ENCODE measurements at regions not wholly inside any gene's neighbourhood (a gene's known extent, or its start where the extent isn't known, plus 50 kb on each side); places are given as distances from the start of the nearest gene placed in this dataset.

DNA sequence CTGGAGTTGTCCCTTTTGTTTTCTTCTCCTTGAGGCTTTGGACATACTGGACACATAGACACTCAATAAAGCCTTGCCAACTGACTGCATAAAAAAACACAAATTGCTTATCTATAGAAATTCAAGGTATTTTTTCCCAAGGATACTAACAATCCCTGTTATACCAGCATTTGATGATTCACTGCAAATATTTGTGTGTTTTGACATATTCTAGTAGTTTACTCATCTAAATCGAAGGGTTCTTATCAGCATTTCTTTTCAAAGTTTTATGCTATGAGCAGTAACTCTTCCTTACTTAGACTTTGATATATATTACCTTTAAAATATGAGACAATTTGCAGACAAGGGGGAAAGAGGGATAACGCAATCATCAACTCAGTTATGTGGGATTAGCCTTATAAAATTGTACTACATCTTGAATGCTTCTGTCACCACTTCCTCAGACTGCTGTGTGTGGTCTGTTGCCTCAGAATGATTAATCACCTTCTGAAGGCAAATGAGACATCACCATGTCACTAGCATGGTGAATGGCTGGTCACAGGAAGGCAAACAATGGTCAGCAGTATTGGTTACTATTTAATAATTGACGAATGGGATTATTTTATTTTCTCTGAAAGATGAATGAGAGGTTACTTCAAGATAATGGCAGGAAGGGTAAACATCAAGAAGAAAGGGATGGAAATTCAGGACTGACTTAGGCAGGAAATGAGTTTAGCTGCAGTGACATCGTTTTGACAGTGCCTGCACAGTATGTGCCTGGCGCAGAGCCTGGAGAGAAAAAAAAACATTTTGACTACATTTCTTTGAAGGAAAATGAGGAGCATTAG lies 544.3 kb upstream of the CNKSR2 start:
- no peak for TF ChIP-seq JUND (IDR thresholded peaks at IDR 0.05; ENCODE audit: low read depth)
- no peak for DNase-seq (ENCODE audit: low read depth in 1 of 2, low spot score in 1 of 2)
- in situ Hi-C loops (cut with HindIII; ENCODE audit: low pct_unique_long_range_greater_than_20kb, low sequenced_read_pairs) = no loop called here

DNA sequence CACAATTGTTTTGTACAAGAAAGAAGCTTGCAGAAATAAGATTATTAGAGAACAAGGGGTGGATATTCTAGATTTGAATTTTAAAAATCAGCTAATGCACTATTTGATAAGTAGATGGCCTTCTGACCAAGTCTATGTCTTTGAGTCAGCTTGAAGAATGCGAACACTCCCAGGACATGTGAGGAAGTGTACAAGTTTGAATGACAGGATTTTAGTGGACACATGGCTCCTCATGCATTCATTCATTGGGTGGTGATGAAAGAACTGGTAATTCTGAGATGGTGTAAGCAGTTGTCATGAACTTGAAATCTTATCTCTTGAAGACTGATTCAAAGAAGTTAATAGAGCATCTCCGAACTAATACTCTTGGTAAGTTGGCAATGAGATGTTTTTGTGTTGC lies 548.2 kb upstream of the CNKSR2 start:
- DNase-seq (ENCODE audit: low read depth in 1 of 2, low spot score in 1 of 2) = no peak
- TF ChIP-seq JUND (IDR thresholded peaks at IDR 0.05; ENCODE audit: low read depth) = no peak
- in situ Hi-C loops (cut with HindIII; ENCODE audit: low pct_unique_long_range_greater_than_20kb, low sequenced_read_pairs) = no loop called here

DNA sequence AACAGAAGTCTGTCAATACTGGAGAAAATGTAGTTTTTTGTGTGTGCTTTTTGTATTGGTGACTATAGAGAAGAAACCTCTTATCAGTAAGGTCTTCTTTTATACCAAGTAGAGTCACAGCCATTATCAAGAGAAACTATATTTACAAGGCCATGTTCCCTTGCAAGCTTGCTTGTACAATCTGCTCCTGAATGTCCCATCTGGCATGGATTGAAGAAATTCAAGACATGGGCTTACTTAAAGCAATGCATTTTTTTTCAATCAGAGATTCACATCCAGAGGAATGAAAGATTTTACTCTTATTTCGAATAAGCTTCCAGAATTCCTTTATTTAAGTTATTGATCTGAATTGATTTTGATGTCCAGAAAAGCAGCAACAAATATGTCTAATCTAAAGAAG lies 537.3 kb upstream of the RPS6KA3 start:
- in situ Hi-C loops (cut with HindIII; ENCODE audit: low pct_unique_long_range_greater_than_20kb, low sequenced_read_pairs) = no loop called here
- TF ChIP-seq JUND (IDR thresholded peaks at IDR 0.05; ENCODE audit: low read depth) = no peak
- no peak for DNase-seq (ENCODE audit: low read depth in 1 of 2, low spot score in 1 of 2)

DNA sequence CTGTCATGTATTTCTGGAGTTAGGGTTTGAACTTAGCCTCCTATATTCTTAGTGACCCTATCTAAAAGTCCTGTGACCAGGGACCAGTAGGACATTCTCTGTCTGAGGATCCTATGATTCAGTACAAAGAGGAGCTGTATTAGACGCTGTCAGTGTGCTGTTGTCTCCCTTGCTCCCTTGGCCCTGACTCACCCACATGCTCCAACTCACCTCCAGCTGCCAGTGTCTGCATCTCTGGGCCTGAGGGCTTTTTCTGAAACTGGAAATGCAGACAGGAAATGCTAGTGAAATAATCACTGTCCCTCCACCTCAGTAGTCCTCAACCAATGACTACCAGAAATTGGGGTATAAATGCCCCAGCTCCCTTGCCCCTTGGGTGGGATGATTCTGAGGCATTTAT lies 535.3 kb upstream of the RPS6KA3 start:
- DNase-seq (ENCODE audit: low read depth in 1 of 2, low spot score in 1 of 2) = no peak
- TF ChIP-seq JUND (IDR thresholded peaks at IDR 0.05; ENCODE audit: low read depth) = no peak
- in situ Hi-C loops (cut with HindIII; ENCODE audit: low pct_unique_long_range_greater_than_20kb, low sequenced_read_pairs) = no loop called here

DNA sequence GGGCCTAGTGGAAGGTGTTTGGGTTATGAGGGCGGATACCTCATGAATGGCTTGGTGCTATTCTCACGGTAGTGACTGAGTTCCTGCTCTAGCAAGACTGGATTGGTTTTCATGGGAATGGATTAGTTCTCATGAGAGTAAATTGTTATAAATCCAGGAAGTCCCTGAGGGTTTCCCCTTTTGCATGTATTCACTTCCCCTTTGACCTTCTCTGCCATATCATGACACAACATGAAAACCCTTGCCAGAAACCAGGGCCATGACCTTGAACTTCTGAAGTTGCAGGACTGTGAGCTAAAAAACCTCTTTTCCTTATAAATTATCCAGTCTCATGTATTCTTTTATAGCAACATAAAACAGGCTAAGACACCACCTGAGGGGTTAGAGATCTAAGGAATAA lies 529.7 kb upstream of the RPS6KA3 start:
- in situ Hi-C loops (cut with HindIII; ENCODE audit: low pct_unique_long_range_greater_than_20kb, low sequenced_read_pairs) = no loop called here
- no peak for TF ChIP-seq JUND (IDR thresholded peaks at IDR 0.05; ENCODE audit: low read depth)
- DNase-seq (ENCODE audit: low read depth in 1 of 2, low spot score in 1 of 2) = no peak

DNA sequence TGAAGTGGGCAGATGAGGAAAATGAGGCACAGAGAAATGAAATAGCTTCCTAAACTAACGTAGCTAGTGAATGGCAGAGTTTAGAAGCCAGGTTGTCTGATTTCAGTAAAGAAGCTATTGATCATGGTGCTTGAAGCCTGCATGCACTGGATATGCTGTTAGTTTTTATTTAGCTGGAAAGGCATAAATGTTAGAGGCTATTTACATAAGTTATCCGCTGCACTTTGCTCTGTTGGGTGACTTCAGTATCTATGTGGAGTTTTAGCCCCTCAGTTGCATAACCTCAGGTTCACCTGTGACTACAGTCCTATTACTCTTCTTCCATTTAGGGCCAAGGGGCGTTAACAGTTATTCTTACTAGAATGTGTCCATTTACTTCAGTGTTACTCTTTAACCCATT lies 522.4 kb upstream of the RPS6KA3 start:
- no peak for TF ChIP-seq JUND (IDR thresholded peaks at IDR 0.05; ENCODE audit: low read depth)
- no peak for DNase-seq (ENCODE audit: low read depth in 1 of 2, low spot score in 1 of 2)
- in situ Hi-C loops (cut with HindIII; ENCODE audit: low pct_unique_long_range_greater_than_20kb, low sequenced_read_pairs) = no loop called here

DNA sequence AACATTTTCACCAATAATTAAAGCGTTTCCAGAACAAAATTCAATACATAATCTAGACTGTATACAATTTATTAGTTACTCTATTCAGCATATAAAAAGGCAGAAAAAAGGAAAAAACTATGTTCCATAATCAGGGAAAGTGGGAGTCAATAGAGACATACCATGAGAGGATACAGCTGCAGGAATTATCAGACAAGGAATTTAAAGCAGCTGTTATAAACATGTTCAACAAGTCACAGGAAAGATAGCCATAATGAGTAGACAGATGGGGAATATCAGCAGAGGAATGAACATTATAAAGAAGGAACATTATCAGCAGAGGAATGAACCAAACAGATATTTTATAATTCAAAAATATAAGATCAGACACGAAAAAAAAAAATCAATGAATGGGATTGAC lies 500.6 kb upstream of the RPS6KA3 start:
- DNase-seq (ENCODE audit: low read depth in 1 of 2, low spot score in 1 of 2) = no peak
- no peak for TF ChIP-seq JUND (IDR thresholded peaks at IDR 0.05; ENCODE audit: low read depth)
- in situ Hi-C loops (cut with HindIII; ENCODE audit: low pct_unique_long_range_greater_than_20kb, low sequenced_read_pairs) = no loop called here

DNA sequence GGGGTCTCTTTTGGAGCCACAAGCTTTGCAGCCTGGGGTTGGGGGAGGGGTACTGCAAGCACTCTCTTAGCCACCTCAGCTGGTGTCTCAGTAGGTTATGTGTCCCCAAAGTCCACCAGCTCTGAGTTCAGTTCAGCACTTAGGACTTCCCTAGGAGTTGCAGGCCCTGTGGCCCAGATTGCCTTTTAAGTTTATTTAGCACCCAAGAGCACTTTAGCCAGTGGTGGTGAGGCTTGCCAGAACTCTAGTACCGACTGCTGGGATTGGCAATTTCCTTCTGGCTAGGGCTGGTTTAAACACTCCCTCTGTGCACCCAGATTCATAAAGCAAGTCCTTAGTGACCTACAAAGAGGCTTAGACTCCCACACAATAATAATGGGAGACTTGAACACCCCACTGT lies 489.9 kb upstream of the RPS6KA3 start:
- no peak for TF ChIP-seq JUND (IDR thresholded peaks at IDR 0.05; ENCODE audit: low read depth)
- in situ Hi-C loops (cut with HindIII; ENCODE audit: low pct_unique_long_range_greater_than_20kb, low sequenced_read_pairs) = no loop called here
- no peak for DNase-seq (ENCODE audit: low read depth in 1 of 2, low spot score in 1 of 2)

DNA sequence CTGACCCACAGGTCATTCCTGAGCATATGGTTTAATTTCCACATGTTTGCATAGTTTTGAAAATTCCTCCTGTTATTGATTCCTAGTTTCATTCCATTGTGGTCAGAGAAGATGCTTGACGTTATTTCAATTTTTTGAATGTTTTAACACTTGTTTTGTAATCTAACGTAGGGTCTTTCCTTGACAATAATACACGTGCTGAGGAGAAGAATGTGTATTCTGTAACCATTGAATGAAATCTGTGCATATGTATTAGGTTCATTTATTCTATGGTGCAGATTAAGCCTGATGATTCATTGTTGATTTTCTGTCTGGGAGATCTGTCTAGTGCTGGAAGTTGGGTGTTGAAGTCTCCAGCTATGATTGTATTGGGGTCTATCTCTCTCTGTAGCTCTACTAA lies 486.4 kb upstream of the RPS6KA3 start:
- in situ Hi-C loops (cut with HindIII; ENCODE audit: low pct_unique_long_range_greater_than_20kb, low sequenced_read_pairs) = no loop called here
- no peak for DNase-seq (ENCODE audit: low read depth in 1 of 2, low spot score in 1 of 2)
- no peak for TF ChIP-seq JUND (IDR thresholded peaks at IDR 0.05; ENCODE audit: low read depth)

DNA sequence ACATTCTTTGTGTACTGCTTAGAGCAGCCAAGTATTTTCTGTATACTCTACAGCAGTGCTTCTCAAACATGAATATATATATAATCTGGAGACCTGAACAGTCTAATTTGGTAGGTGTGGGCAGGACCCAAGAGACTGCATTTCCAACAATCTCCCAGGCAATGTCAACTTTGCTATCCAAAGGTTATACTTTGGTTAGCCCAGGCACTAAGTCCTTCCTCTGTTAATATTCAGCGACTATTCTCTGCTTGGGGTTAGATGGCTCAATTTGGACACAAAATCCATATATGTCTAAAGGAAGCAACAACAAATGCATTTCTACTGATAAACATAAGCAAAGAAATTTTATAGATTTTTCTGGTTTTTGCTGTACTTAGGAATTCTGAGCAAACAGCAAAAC lies 480.0 kb upstream of the RPS6KA3 start:
- no peak for TF ChIP-seq JUND (IDR thresholded peaks at IDR 0.05; ENCODE audit: low read depth)
- no peak for DNase-seq (ENCODE audit: low read depth in 1 of 2, low spot score in 1 of 2)
- in situ Hi-C loops (cut with HindIII; ENCODE audit: low pct_unique_long_range_greater_than_20kb, low sequenced_read_pairs) = no loop called here

DNA sequence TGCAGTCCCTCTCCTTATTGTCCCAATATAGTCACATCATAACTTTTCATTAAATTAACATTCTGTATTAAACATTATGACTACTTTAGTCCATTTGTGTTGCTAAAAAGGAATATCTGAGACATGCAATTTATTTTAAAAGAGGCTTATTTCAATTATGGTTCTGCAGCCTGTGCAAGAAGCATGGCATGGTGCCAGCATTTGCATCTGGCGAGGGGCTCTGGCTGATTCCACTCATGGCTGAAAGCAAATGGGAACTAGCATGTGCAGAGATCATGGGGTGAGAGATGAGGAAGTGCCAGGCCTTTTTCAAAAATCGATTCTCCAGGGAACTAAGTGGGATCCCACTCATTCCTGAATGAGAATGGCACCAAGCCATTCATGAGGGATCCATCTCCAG lies 476.3 kb upstream of the RPS6KA3 start:
- in situ Hi-C loops (cut with HindIII; ENCODE audit: low pct_unique_long_range_greater_than_20kb, low sequenced_read_pairs) = no loop called here
- no peak for DNase-seq (ENCODE audit: low read depth in 1 of 2, low spot score in 1 of 2)
- TF ChIP-seq JUND (IDR thresholded peaks at IDR 0.05; ENCODE audit: low read depth) = no peak

DNA sequence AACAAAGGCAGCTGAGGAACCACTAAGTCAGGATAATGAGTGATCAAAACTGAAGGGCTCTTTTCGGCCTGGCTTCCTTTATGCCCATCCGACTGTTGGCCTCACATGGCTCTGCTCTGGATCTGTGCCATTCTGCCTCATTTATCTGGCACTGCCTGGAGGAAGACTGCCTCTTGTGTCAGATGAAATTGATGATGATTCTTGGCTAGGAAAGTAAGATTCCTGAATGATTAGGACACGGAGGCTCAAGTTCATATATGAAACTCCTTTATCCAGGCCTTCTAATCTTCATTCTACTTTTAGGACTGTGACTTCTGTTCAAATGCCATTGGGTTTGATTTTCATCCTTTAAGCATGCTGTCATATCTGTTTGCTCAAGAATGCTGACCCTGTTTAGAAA lies 475.4 kb upstream of the RPS6KA3 start:
- in situ Hi-C loops (cut with HindIII; ENCODE audit: low pct_unique_long_range_greater_than_20kb, low sequenced_read_pairs) = no loop called here
- DNase-seq (ENCODE audit: low read depth in 1 of 2, low spot score in 1 of 2) = no peak
- TF ChIP-seq JUND (IDR thresholded peaks at IDR 0.05; ENCODE audit: low read depth) = no peak

DNA sequence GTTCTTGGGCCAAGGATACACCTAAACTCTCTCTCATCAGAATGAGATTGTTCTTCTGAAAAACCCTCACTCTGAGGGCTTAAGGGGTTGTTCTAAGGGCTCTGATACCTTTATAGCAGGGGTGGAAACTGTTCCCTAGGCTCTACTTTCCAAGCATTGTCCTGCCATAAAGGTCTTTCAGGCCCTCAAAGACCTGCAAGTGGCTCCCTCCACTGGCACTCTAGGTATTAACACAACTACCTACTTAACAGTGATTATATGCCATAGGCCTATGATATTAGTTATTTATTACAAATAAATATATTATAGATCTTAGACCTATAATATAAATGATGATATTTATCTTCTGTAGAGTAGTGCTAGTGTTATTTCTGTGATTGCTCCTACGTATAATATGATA lies 473.7 kb upstream of the RPS6KA3 start:
- no peak for DNase-seq (ENCODE audit: low read depth in 1 of 2, low spot score in 1 of 2)
- no peak for TF ChIP-seq JUND (IDR thresholded peaks at IDR 0.05; ENCODE audit: low read depth)
- in situ Hi-C loops (cut with HindIII; ENCODE audit: low pct_unique_long_range_greater_than_20kb, low sequenced_read_pairs) = no loop called here
